HEK293T (cell line): ENCODE measurements at regions not wholly inside any gene's neighbourhood (a gene's known extent, or its start where the extent isn't known, plus 50 kb on each side); places are given as distances from the start of the nearest gene placed in this dataset.

ENCODE experiments used
- ARNT ChIP-seq: fragments of 450-650 bp; IDR thresholded peaks from 2 replicates; pipeline ENCODE4 v1.6.1; 2017; ENCODE audit warnings: mild to moderate bottlenecking
- BHLHE40 ChIP-seq: fragments of 450-650 bp; IDR thresholded peaks from 2 replicates; pipeline ENCODE4 v1.6.1; 2016; ENCODE audit warnings: mild to moderate bottlenecking, moderate library complexity, borderline replicate concordance
- CTBP1 ChIP-seq: fragments of 450-650 bp; IDR thresholded peaks from 2 replicates; pipeline ENCODE4 v1.6.1; 2016; ENCODE audit warnings: borderline replicate concordance
- ELF4 ChIP-seq: fragments of 450-650 bp; IDR thresholded peaks from 2 replicates; pipeline ENCODE4 v1.6.1; 2017; ENCODE audit warnings: antibody characterized with exemption
- FOXA1 ChIP-seq: fragments of 450-650 bp; IDR thresholded peaks from 2 replicates; pipeline ENCODE4 v1.6.1; 2016; ENCODE audit warnings: mild to moderate bottlenecking
- FOXK2 ChIP-seq: fragments of 450-650 bp; IDR thresholded peaks from 2 replicates; pipeline ENCODE4 v1.6.1; 2016; ENCODE audit warnings: mild to moderate bottlenecking
- FOXM1 ChIP-seq: fragments of 450-650 bp; IDR thresholded peaks from 2 replicates; pipeline ENCODE4 v1.6.1; 2017; ENCODE audit warnings: mild to moderate bottlenecking, borderline replicate concordance
- HDGF ChIP-seq: fragments of 450-650 bp; IDR thresholded peaks from 2 replicates; pipeline ENCODE4 v1.6.1; 2017; ENCODE audit warnings: antibody characterized with exemption, borderline replicate concordance
- LEF1 ChIP-seq: fragments of 450-650 bp; IDR thresholded peaks from 2 replicates; pipeline ENCODE4 v1.6.1; 2017; ENCODE audit warnings: mild to moderate bottlenecking, borderline replicate concordance
- NFRKB ChIP-seq: fragments of 450-650 bp; IDR thresholded peaks from 2 replicates; pipeline ENCODE4 v1.6.1; 2016; ENCODE audit warnings: mild to moderate bottlenecking, moderate library complexity
- SP1 ChIP-seq: fragments of 450-650 bp; IDR thresholded peaks from 2 replicates; pipeline ENCODE4 v1.6.1; 2017
- SUZ12 ChIP-seq: fragments of 450-650 bp; IDR thresholded peaks from 2 replicates; pipeline ENCODE4 v1.6.1; 2016; ENCODE audit warnings: mild to moderate bottlenecking
- TARDBP ChIP-seq: fragments of 450-650 bp; IDR thresholded peaks from 2 replicates; pipeline ENCODE4 v1.6.1; 2016
- ZNF384 ChIP-seq: fragments of 450-650 bp; IDR thresholded peaks from 2 replicates; pipeline ENCODE4 v1.6.1; 2016

DNA sequence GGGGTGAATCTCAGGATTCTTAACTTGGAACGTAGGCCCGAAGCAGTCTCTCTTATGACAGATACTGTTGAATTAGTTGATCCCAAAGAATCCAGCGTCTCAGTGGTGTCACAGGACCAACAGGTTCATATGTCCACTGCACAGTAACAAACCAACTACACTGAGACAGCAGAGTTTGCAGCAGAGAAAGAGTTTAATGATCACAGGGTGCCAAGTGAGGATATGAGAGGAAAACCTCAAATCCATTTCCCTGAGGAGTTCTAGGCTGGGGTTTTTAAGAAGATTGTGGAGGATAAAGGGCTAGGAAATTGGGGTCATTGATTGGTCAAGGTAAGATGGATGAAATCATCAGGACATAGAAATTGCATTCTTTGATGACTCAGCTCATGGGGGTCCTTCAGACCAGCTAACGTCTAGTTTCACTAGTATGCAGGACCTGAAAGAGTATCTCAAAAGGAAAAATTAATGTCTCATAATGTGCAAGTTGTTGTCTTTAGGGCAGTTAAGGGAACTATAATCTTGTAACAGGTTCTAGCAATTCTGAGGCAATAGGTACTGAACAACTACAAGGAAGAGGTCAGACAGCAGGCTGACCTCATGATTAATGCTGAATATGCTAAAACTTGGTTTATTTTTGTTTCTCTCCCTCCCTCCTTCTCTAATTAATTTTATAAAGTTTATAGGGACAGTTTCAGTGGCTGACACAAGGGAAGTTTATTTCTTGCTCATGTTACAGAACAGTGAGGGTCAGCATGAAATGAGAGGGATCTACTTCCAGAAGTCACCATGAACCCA is 310.9 kb upstream of the NEBL start:
- TF ChIP-seq SP1 = no peak
- no peak for TF ChIP-seq BHLHE40
- TF ChIP-seq TARDBP = no peak
- TF ChIP-seq HDGF = no peak
- TF ChIP-seq NFRKB = no peak
- TF ChIP-seq FOXK2 = no peak
- no peak for TF ChIP-seq ELF4
- TF ChIP-seq ZNF384 = no peak
- no peak for TF ChIP-seq FOXM1
- no peak for TF ChIP-seq SUZ12
- no peak for TF ChIP-seq FOXA1
- no peak for TF ChIP-seq LEF1
- no peak for TF ChIP-seq ARNT
- no peak for TF ChIP-seq CTBP1
